Fibroblast of lung (primary cell): ENCODE measurements at regions not wholly inside any gene's neighbourhood (a gene's known extent, or its start where the extent isn't known, plus 50 kb on each side); places are given as distances from the start of the nearest gene placed in this dataset.

Source experiments
- DNase-seq, 2 donors: peaks; one replicate each; pipeline versions ENCODE4 v3.0.0 to v3.0.0-alpha.2; 2010; ENCODE audit warnings: low read depth in 2 of 2
- H2AFZ ChIP-seq: 2 replicates; pipeline ENCODE4 v1.5.1; 2012; ENCODE audit warnings: low read length, control low read depth, inconsistent platforms
- H3K27ac ChIP-seq: 2 replicates; pipeline ENCODE4 v1.5.1; 2011; ENCODE audit warnings: low read length, control low read depth; ENCODE audit not compliant: insufficient read depth
- H3K27me3 ChIP-seq: 2 replicates; pipeline ENCODE4 v1.5.1; 2011; ENCODE audit warnings: mild to moderate bottlenecking, low read length; ENCODE audit not compliant: control insufficient read depth, insufficient read depth
- H3K36me3 ChIP-seq: 2 replicates; pipeline ENCODE4 v1.5.1; 2011; ENCODE audit warnings: low read length; ENCODE audit not compliant: control insufficient read depth, insufficient read depth
- H3K4me1 ChIP-seq: 2 replicates; pipeline ENCODE4 v1.5.1; 2011; ENCODE audit warnings: low read length; ENCODE audit not compliant: control insufficient read depth, insufficient read depth; ENCODE audit errors: extremely low read depth
- H3K4me2 ChIP-seq: 2 replicates; pipeline ENCODE4 v1.5.1; 2011; ENCODE audit warnings: low read length, control low read depth; ENCODE audit not compliant: insufficient read depth; ENCODE audit errors: extremely low read depth
- H3K4me3 ChIP-seq, 4 experiments: fragments of 200-600 bp in 1 of 4; sonication (generic) in 1 of 4; replicated peaks in 1 of 4; 2 replicates each; pipeline ENCODE4 v1.5.1; 2011 to 2016; ENCODE audit warnings: low read length in 4 of 4, low read depth in 3 of 4, mild to moderate bottlenecking in 3 of 4, control low read depth in 2 of 4, inconsistent platforms in 1 of 4, mixed read lengths in 1 of 4; ENCODE audit not compliant: insufficient read depth in 1 of 4; ENCODE audit errors: control extremely low read depth in 1 of 4
- H3K79me2 ChIP-seq: 2 replicates; pipeline ENCODE4 v1.5.1; 2012; ENCODE audit warnings: mild to moderate bottlenecking, low read length, inconsistent platforms; ENCODE audit not compliant: control insufficient read depth, insufficient read depth
- H3K9ac ChIP-seq: 2 replicates; pipeline ENCODE4 v1.5.1; 2011; ENCODE audit warnings: mild to moderate bottlenecking, low read length, control low read depth; ENCODE audit not compliant: insufficient read depth
- H3K9me3 ChIP-seq: 2 replicates; pipeline ENCODE4 v1.5.1; 2012; ENCODE audit warnings: low read depth, low read length; ENCODE audit not compliant: control insufficient read depth, insufficient read depth
- H4K20me1 ChIP-seq: 2 replicates; pipeline ENCODE4 v1.5.1; 2011; ENCODE audit warnings: low read length; ENCODE audit not compliant: control insufficient read depth, insufficient read depth; ENCODE audit errors: extremely low read depth
- CTCF ChIP-seq, 2 donors: IDR thresholded peaks in 1 of 2; conservative IDR thresholded peaks in 1 of 2; 1 replicate in 1 of 2; 2 replicates in 1 of 2; pipeline ENCODE4 v1.5.1; 2011 to 2012; ENCODE audit warnings: low read length in 2 of 2, control low read depth in 1 of 2, inconsistent platforms in 1 of 2, low read depth in 1 of 2, mild to moderate bottlenecking in 1 of 2
- EZH2 ChIP-seq: IDR thresholded peaks from 2 replicates; pipeline ENCODE4 v1.5.1; 2012; ENCODE audit warnings: low read length, control low read depth, mild to moderate bottlenecking; ENCODE audit errors: missing control alignments

- Histone ChIP-seq H3K4me3 (no peak overlapping the region), H4K20me1 (no peaks in the 10 kb centered on the region), H3K9ac (no peak overlapping the region), H3K4me2 (no peak overlapping the region), H3K4me1 (peaks cover 4% of the 10 kb centered on the region), H3K27ac (no peak overlapping the region), H3K9me3 (no peaks in the 10 kb centered on the region), H2AFZ (no peak overlapping the region), H3K79me2 (no peaks in the 10 kb centered on the region), H3K36me3 (no peaks in the 10 kb centered on the region), H3K27me3 (no peaks in the 10 kb centered on the region)
- TF ChIP-seq EZH2: no peak
- no peak for TF ChIP-seq CTCF (conservative IDR thresholded peaks at IDR 0.05 in 1 of 2, IDR thresholded peaks at IDR 0.05 in 1 of 2; ENCODE audit: low read depth in 1 of 2, low read length in 2 of 2)
- DNase-seq: no peak
Measured at GRCh38 chr2:215883799-215884198, 129.6 kb downstream of the MREG start.

- no peaks in the 10 kb centered on the region for H3K36me3 ChIP-seq
- no peak overlapping the region for H3K4me3 ChIP-seq
- H3K4me2 ChIP-seq: no peak overlapping the region
- no peak overlapping the region for H2AFZ ChIP-seq
- no peak overlapping the region for H3K9ac ChIP-seq
- no peaks in the 10 kb centered on the region for H3K79me2 ChIP-seq
- peak in 1 of 2 donors; percentile 48 for DNase-seq
- no peaks in the 10 kb centered on the region for H4K20me1 ChIP-seq
- H3K27me3 ChIP-seq: no peaks in the 10 kb centered on the region
- no peaks in the 10 kb centered on the region for H3K9me3 ChIP-seq
- peaks cover 4% of the 10 kb centered on the region for H3K4me1 ChIP-seq
- no peak overlapping the region for H3K27ac ChIP-seq
- TF ChIP-seq CTCF (conservative IDR thresholded peaks at IDR 0.05 in 1 of 2, IDR thresholded peaks at IDR 0.05 in 1 of 2; ENCODE audit: low read depth in 1 of 2, low read length in 2 of 2) (no peak), EZH2 (no peak)
Measured at GRCh38 chr2:215882689-215883088, 130.7 kb downstream of the MREG start.

- H3K27me3 ChIP-seq: no peaks in the 10 kb centered on the region
- no peak overlapping the region for H2AFZ ChIP-seq
- peaks cover 4% of the 10 kb centered on the region for H3K4me1 ChIP-seq
- H3K4me2 ChIP-seq: no peak overlapping the region
- H3K79me2 ChIP-seq: no peaks in the 10 kb centered on the region
- H3K36me3 ChIP-seq: no peaks in the 10 kb centered on the region
- no peak overlapping the region for H3K4me3 ChIP-seq
- H3K27ac ChIP-seq: no peak overlapping the region
- no peak overlapping the region for H3K9ac ChIP-seq
- no peaks in the 10 kb centered on the region for H3K9me3 ChIP-seq
- no peaks in the 10 kb centered on the region for H4K20me1 ChIP-seq
- TF ChIP-seq CTCF (conservative IDR thresholded peaks at IDR 0.05 in 1 of 2, IDR thresholded peaks at IDR 0.05 in 1 of 2; ENCODE audit: low read depth in 1 of 2, low read length in 2 of 2) (no peak), EZH2 (no peak)
- peak in 1 of 2 donors; percentile 63 for DNase-seq
Measured at GRCh38 chr2:215881582-215881981, 131.8 kb downstream of the MREG start.
